Heart left ventricle (tissue), 13 donors: ENCODE measurements at regions not wholly inside any gene's neighbourhood (a gene's known extent, or its start where the extent isn't known, plus 50 kb on each side); places are given as distances from the start of the nearest gene placed in this dataset.

Experiments
- CTCF ChIP-seq, 12 donors: fragments of 200-600 bp; sonication (generic) in 4 of 12; IDR thresholded peaks; one replicate each; pipeline versions ENCODE4 v1.5.0 to v1.8.0; 2018 to 2022; ENCODE audit warnings: antibody characterized with exemption in 12 of 12, mild to moderate bottlenecking in 5 of 12
- POLR2A ChIP-seq, 2 donors: fragments of 450-650 bp; IDR thresholded peaks; one replicate each; pipeline ENCODE4 v1.6.1; 2017; ENCODE audit warnings: antibody characterized with exemption in 2 of 2, mild to moderate bottlenecking in 2 of 2, moderate library complexity in 2 of 2
- donor health status: ischemic (EF 13 %, LVEDD 7.1; RV severe dilation, severe dysfunction).
- donor health status: DM: no; HTN: yes; CAD: no.
- donor health status: DM: no; HTN: no; CAD: no.
- donor health status: ischemic (EF 25% LVEDD 6.9; RV normal size, moderate dysfunction).
- donor health status: ischemic (EF 25% LVEDD 5.7; RV mildly dilated, moderate dysfunction).
- donor health status: ischemic (EF 35%, LVEDD 5.7; RV mildly dilated, moderate dysfunction).
- donor health status: nonischemic (EF 11% LVEDD 7.7; RV severe dilation, severe dysfunction).
- donor health status: DM: yes; HTN: yes; CAD: no.
- donor health status: PGD.
- donor health status: ischemic (EF 29% LVEDD 5.4; RV normal size, mild dysfunction).
- donor health status: nonischemic (EF 23%, LVEDD 6.1; RV moderate dilation, normal function).

- TF ChIP-seq CTCF (IDR thresholded peaks at IDR 0.05) (no peak), POLR2A (IDR thresholded peaks at IDR 0.05) (no peak)
Measured at GRCh38 chr15:31271224-31271635, 55.4 kb upstream of the KLF13 start.
